ENCODE measurements at regions not wholly inside any gene's neighbourhood (a gene's known extent, or its start where the extent isn't known, plus 50 kb on each side); places are given as distances from the start of the nearest gene placed in this dataset.

- no peaks in the 10 kb centered on the region for H3K27me3 ChIP-seq (ENCODE audit: control insufficient read depth in 3 of 3, insufficient read depth in 3 of 3, low read length in 3 of 3)
- H3K27ac ChIP-seq (ENCODE audit: low read depth in 1 of 3, low read length in 2 of 3) = no peak overlapping the region
- WGBS, 3 donors = 83 to 91% (median 91%) methylated on average over 4 of the region's 4 CpGs
- no peak for FAIRE-seq
- no peak overlapping the region for H3K4me3 ChIP-seq (ENCODE audit: low read depth in 1 of 3, low read length in 3 of 3)
- DNase-seq = no peak
- H3K4me1 ChIP-seq (ENCODE audit: control insufficient read depth in 3 of 3, insufficient read depth in 2 of 3, low read depth in 1 of 3, low read length in 2 of 3) = no peaks in the 10 kb centered on the region
- no peaks in the 10 kb centered on the region for H3K9me3 ChIP-seq (ENCODE audit: control insufficient read depth in 2 of 2, insufficient read depth in 1 of 2, low read depth in 1 of 2, low read length in 1 of 2)
- no peaks in the 10 kb centered on the region for H3K36me3 ChIP-seq (ENCODE audit: control insufficient read depth in 3 of 3, insufficient read depth in 2 of 3, low read depth in 1 of 3, low read length in 3 of 3)
Measured at GRCh38 chr9:18126831-18127498, 347.0 kb upstream of the ADAMTSL1 start.

DNA sequence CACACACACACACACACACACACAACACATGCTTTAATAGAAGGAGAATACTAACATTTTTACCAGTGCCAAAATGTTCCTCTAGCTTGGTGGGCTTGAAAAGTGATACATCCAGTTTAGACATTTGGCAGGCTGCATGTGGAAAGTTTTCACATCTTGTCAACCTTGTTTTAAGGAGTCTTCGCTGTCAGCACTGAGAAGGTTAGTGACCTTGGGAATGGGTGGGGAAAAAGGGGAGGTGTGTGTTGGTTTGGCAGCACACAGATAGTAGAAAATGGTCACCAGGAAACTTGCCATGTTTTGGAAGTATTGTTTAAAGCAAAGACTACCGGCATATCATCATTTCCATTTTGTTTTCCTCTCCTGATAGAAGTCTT lies 346.5 kb upstream of the ADAMTSL1 start:
- 50 to 66% (median 66%) methylated on average over 2 of the region's 2 CpGs for WGBS, 3 donors
- no peaks in the 10 kb centered on the region for H3K36me3 ChIP-seq (ENCODE audit: control insufficient read depth in 3 of 3, insufficient read depth in 2 of 3, low read depth in 1 of 3, low read length in 3 of 3)
- FAIRE-seq = no peak
- no peaks in the 10 kb centered on the region for H3K4me1 ChIP-seq (ENCODE audit: control insufficient read depth in 3 of 3, insufficient read depth in 2 of 3, low read depth in 1 of 3, low read length in 2 of 3)
- no peak for DNase-seq
- H3K27me3 ChIP-seq (ENCODE audit: control insufficient read depth in 3 of 3, insufficient read depth in 3 of 3, low read length in 3 of 3) = no peaks in the 10 kb centered on the region
- no peak overlapping the region for H3K27ac ChIP-seq (ENCODE audit: low read depth in 1 of 3, low read length in 2 of 3)
- H3K9me3 ChIP-seq (ENCODE audit: control insufficient read depth in 2 of 2, insufficient read depth in 1 of 2, low read depth in 1 of 2, low read length in 1 of 2) = no peaks in the 10 kb centered on the region
- H3K4me3 ChIP-seq (ENCODE audit: low read depth in 1 of 3, low read length in 3 of 3) = no peak overlapping the region

DNA sequence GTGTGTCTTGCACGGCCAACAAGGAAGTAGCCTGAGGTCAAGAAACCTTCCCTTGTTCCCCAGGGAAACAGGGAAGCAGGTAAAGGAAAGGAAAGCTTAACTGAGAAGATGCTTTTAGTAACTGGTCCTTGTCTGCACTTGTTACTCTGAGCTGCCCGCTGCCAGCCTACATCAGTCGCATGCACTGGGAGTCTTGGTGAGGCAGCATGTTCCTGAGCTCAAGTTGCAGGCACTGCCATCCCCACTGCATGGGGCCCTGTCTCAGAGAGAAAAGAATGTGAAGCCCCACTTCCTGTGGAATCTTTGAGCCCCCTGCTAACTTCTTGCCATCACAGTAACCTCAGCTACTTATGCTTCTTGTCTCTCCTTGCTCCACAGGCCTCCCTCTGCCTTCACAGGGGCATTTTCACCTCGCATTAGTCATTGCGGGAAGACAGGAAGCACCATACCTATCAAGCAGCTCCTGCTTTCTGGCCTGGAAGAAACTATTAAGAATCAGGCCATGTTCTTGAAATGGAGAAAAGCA lies 344.1 kb upstream of the ADAMTSL1 start:
- no peaks in the 10 kb centered on the region for H3K4me1 ChIP-seq (ENCODE audit: control insufficient read depth in 3 of 3, insufficient read depth in 2 of 3, low read depth in 1 of 3, low read length in 2 of 3)
- H3K4me3 ChIP-seq (ENCODE audit: low read depth in 1 of 3, low read length in 3 of 3) = no peak overlapping the region
- H3K9me3 ChIP-seq (ENCODE audit: control insufficient read depth in 2 of 2, insufficient read depth in 1 of 2, low read depth in 1 of 2, low read length in 1 of 2) = no peaks in the 10 kb centered on the region
- H3K36me3 ChIP-seq (ENCODE audit: control insufficient read depth in 3 of 3, insufficient read depth in 2 of 3, low read depth in 1 of 3, low read length in 3 of 3) = no peaks in the 10 kb centered on the region
- H3K27me3 ChIP-seq (ENCODE audit: control insufficient read depth in 3 of 3, insufficient read depth in 3 of 3, low read length in 3 of 3) = no peaks in the 10 kb centered on the region
- FAIRE-seq = no peak
- WGBS, 3 donors = 82 to 90% (median 84%) methylated on average over 5 of the region's 5 CpGs
- no peak overlapping the region for H3K27ac ChIP-seq (ENCODE audit: low read depth in 1 of 3, low read length in 2 of 3)
- no peak for DNase-seq

- DNase-seq = no peak
- FAIRE-seq = no peak
- Histone ChIP-seq H3K4me1 (ENCODE audit: control insufficient read depth in 3 of 3, insufficient read depth in 2 of 3, low read depth in 1 of 3, low read length in 2 of 3) (no peaks in the 10 kb centered on the region), H3K9me3 (ENCODE audit: control insufficient read depth in 2 of 2, insufficient read depth in 1 of 2, low read depth in 1 of 2, low read length in 1 of 2) (no peaks in the 10 kb centered on the region), H3K27ac (ENCODE audit: low read depth in 1 of 3, low read length in 2 of 3) (no peak overlapping the region), H3K4me3 (ENCODE audit: low read depth in 1 of 3, low read length in 3 of 3) (no peak overlapping the region), H3K27me3 (ENCODE audit: control insufficient read depth in 3 of 3, insufficient read depth in 3 of 3, low read length in 3 of 3) (peaks cover 0 to 4% (median 0%) of the 10 kb centered on the region in 3 donors), H3K36me3 (ENCODE audit: control insufficient read depth in 3 of 3, insufficient read depth in 2 of 3, low read depth in 1 of 3, low read length in 3 of 3) (no peaks in the 10 kb centered on the region)
- WGBS, 3 donors = 56 to 65% (median 60%) methylated on average over 3 of the region's 3 CpGs
Measured at GRCh38 chr9:18136354-18136994, 337.5 kb upstream of the ADAMTSL1 start.

DNA sequence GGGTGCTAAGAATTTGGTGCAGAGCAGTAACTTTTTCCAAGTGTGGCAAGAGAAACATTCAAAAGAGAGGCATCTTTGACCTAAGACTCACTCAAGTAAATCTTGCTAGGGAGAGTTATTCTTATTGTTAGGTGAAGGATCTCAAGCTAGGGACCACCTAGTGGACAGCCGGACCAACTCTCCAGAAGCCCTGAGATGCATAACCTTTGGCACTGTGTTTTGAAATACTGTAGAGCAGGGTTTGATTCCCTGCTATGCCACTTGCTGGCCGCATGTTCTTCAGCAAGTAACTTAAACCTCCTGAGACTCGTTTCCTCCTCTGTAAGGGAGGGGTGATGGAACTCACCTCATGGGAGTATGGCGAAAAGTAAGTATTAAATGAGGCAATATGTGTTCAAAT lies 336.1 kb upstream of the ADAMTSL1 start:
- FAIRE-seq = no peak
- no peaks in the 10 kb centered on the region for H3K36me3 ChIP-seq (ENCODE audit: control insufficient read depth in 3 of 3, insufficient read depth in 2 of 3, low read depth in 1 of 3, low read length in 3 of 3)
- no peak overlapping the region for H3K27ac ChIP-seq (ENCODE audit: low read depth in 1 of 3, low read length in 2 of 3)
- no peak overlapping the region for H3K4me3 ChIP-seq (ENCODE audit: low read depth in 1 of 3, low read length in 3 of 3)
- H3K27me3 ChIP-seq (ENCODE audit: control insufficient read depth in 3 of 3, insufficient read depth in 3 of 3, low read length in 3 of 3) = peaks cover 0 to 4% (median 0%) of the 10 kb centered on the region in 3 donors
- WGBS, 3 donors = 80 to 94% (median 87%) methylated on average over 4 of the region's 4 CpGs
- no peaks in the 10 kb centered on the region for H3K4me1 ChIP-seq (ENCODE audit: control insufficient read depth in 3 of 3, insufficient read depth in 2 of 3, low read depth in 1 of 3, low read length in 2 of 3)
- DNase-seq = no peak
- no peaks in the 10 kb centered on the region for H3K9me3 ChIP-seq (ENCODE audit: control insufficient read depth in 2 of 2, insufficient read depth in 1 of 2, low read depth in 1 of 2, low read length in 1 of 2)

DNA sequence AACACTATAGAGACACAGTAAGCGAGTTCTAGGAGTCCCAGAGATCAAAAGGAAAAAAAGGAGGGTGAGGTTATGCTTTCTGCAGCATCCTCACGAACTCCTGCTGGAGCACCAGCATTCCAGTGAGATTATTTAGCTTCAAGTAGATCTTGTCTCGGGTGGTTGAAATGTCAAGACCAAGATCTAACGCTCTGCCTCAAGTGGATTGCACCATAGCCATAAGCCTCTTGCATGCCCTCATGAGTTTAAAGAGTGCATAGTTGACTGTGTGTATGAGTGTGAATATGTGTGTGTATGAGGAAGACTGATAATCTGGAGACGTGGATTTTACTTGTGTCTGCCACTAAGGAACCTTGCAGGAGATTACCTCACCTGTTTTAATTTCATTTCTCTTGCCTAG lies 335.3 kb upstream of the ADAMTSL1 start:
- FAIRE-seq (no peak), DNase-seq (no peak)
- 64 to 70% (median 64%) methylated on average over 5 of the region's 5 CpGs for WGBS, 3 donors
- H3K27ac ChIP-seq (ENCODE audit: low read depth in 1 of 3, low read length in 2 of 3) = no peak overlapping the region
- H3K4me3 ChIP-seq (ENCODE audit: low read depth in 1 of 3, low read length in 3 of 3) = no peak overlapping the region
- H3K9me3 ChIP-seq (ENCODE audit: control insufficient read depth in 2 of 2, insufficient read depth in 1 of 2, low read depth in 1 of 2, low read length in 1 of 2) = no peaks in the 10 kb centered on the region
- H3K4me1 ChIP-seq (ENCODE audit: control insufficient read depth in 3 of 3, insufficient read depth in 2 of 3, low read depth in 1 of 3, low read length in 2 of 3) = no peaks in the 10 kb centered on the region
- H3K27me3 ChIP-seq (ENCODE audit: control insufficient read depth in 3 of 3, insufficient read depth in 3 of 3, low read length in 3 of 3) = peaks cover 0 to 4% (median 0%) of the 10 kb centered on the region in 3 donors
- no peaks in the 10 kb centered on the region for H3K36me3 ChIP-seq (ENCODE audit: control insufficient read depth in 3 of 3, insufficient read depth in 2 of 3, low read depth in 1 of 3, low read length in 3 of 3)

- Histone ChIP-seq H3K9me3 (ENCODE audit: control insufficient read depth in 2 of 2, insufficient read depth in 1 of 2, low read depth in 1 of 2, low read length in 1 of 2) (no peaks in the 10 kb centered on the region), H3K4me1 (ENCODE audit: control insufficient read depth in 3 of 3, insufficient read depth in 2 of 3, low read depth in 1 of 3, low read length in 2 of 3) (no peaks in the 10 kb centered on the region), H3K27me3 (ENCODE audit: control insufficient read depth in 3 of 3, insufficient read depth in 3 of 3, low read length in 3 of 3) (peaks cover 0 to 4% (median 0%) of the 10 kb centered on the region in 3 donors), H3K36me3 (ENCODE audit: control insufficient read depth in 3 of 3, insufficient read depth in 2 of 3, low read depth in 1 of 3, low read length in 3 of 3) (no peaks in the 10 kb centered on the region), H3K27ac (ENCODE audit: low read depth in 1 of 3, low read length in 2 of 3) (no peak overlapping the region), H3K4me3 (ENCODE audit: low read depth in 1 of 3, low read length in 3 of 3) (no peak overlapping the region)
- no peak for FAIRE-seq
- no peak for DNase-seq
- WGBS, 3 donors = 79 to 84% (median 82%) methylated on average over 2 of the region's 2 CpGs
Measured at GRCh38 chr9:18141681-18142080, 332.3 kb upstream of the ADAMTSL1 start.

DNA sequence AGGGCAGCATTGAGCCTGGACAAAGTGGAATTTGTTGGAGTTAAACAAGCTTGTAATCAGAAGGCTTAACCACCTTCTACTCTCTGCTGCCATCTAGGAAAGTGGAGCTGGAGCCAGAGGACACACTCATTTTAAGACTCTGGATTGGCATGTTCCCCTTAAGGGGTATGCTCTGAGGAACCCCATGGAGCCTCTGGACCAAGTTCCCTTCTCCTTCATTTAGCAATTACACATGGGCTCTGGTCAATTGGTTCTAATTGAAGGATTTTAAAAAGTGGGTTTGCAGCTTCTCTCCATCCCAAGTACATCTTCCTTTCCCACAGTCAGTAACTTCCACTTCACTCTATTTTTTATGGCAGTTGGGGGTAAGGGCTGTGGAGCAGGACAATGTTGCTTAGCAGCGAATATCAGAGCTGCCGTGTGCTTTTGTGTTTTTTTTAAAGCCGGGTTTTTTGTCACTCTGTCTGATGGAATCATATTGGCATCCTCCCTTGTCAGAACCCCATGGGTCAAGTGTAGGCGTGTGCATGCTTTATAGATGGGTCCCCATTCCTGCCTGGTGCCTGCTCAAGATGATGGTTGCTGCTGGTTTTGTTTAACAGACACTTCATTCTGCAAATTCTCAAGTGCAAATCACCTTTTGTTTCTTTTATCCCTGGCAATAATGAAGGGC lies 330.7 kb upstream of the ADAMTSL1 start:
- H3K36me3 ChIP-seq (ENCODE audit: control insufficient read depth in 3 of 3, insufficient read depth in 2 of 3, low read depth in 1 of 3, low read length in 3 of 3) = no peaks in the 10 kb centered on the region
- no peak overlapping the region for H3K4me3 ChIP-seq (ENCODE audit: low read depth in 1 of 3, low read length in 3 of 3)
- H3K27me3 ChIP-seq (ENCODE audit: control insufficient read depth in 3 of 3, insufficient read depth in 3 of 3, low read length in 3 of 3) = peaks cover 0 to 4% (median 0%) of the 10 kb centered on the region in 3 donors
- FAIRE-seq (no peak), DNase-seq (peak; percentile 17 to 26)
- WGBS, 3 donors = 73 to 86% (median 83%) methylated on average over 4 of the region's 4 CpGs
- H3K4me1 ChIP-seq (ENCODE audit: control insufficient read depth in 3 of 3, insufficient read depth in 2 of 3, low read depth in 1 of 3, low read length in 2 of 3) = no peaks in the 10 kb centered on the region
- H3K9me3 ChIP-seq (ENCODE audit: control insufficient read depth in 2 of 2, insufficient read depth in 1 of 2, low read depth in 1 of 2, low read length in 1 of 2) = no peaks in the 10 kb centered on the region
- H3K27ac ChIP-seq (ENCODE audit: low read depth in 1 of 3, low read length in 2 of 3) = no peak overlapping the region

Measured in small intestine (tissue), 7 donors.